ENCODE measurements at regions not wholly inside any gene's neighbourhood (a gene's known extent, or its start where the extent isn't known, plus 50 kb on each side); places are given as distances from the start of the nearest gene placed in this dataset.

- TF ChIP-seq CTCF (IDR thresholded peaks at IDR 0.05) (no peak), ZFX (IDR thresholded peaks at IDR 0.05; ENCODE audit: borderline replicate concordance) (no peak)
Observed at GRCh38 chr2:80722803-80723202, 418.3 kb upstream of the LRRTM1 start.

Data from 22Rv1 (cell line).